ENCODE measurements at regions not wholly inside any gene's neighbourhood (a gene's known extent, or its start where the extent isn't known, plus 50 kb on each side); places are given as distances from the start of the nearest gene placed in this dataset.

- Mint-ChIP-seq H3K27ac (no peak overlapping the region), H3K36me3 (no peaks in the 10 kb centered on the region), H3K4me3 (no peak overlapping the region), H3K4me1 (no peaks in the 10 kb centered on the region), H3K9me3 (peaks cover 11% of the 10 kb centered on the region)
- ATAC-seq = no peak
- DNase-seq (ENCODE audit: low spot score in 2 of 2) = no peak
Observed at GRCh38 chr16:51670527-51670926, 519.5 kb upstream of the SALL1 start.

DNA sequence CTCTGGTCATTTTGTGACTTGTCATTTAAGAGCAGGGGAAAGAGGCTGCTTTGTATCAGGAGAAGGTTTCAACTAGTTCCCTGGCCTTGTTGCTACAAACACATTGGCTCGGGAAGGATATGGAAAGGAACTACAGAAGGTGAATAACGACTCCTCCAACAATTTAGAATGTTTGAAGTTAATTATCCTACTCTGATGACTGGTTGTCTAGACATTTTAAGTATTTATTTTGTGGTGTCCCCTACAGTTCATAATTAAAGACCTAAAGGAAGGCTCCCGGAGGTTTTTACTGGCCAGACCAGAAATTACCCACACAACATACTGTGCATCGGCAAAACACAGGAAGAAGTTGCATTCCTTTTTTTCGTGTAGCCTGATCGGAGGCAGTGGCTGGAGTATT is 515.8 kb upstream of the SALL1 start:
- H3K4me1 Mint-ChIP-seq = no peaks in the 10 kb centered on the region
- no peak overlapping the region for H3K27ac Mint-ChIP-seq
- H3K36me3 Mint-ChIP-seq = no peaks in the 10 kb centered on the region
- no peak overlapping the region for H3K4me3 Mint-ChIP-seq
- ATAC-seq (no peak), DNase-seq (ENCODE audit: low spot score in 2 of 2) (no peak)
- H3K9me3 Mint-ChIP-seq = peaks cover 10% of the 10 kb centered on the region

GRCh38 chr16:51666074-51666473 is 515.0 kb upstream of the SALL1 start:
- DNase-seq (ENCODE audit: low spot score in 2 of 2) (no peak), ATAC-seq (no peak)
- Mint-ChIP-seq H3K4me1 (no peaks in the 10 kb centered on the region), H3K27ac (no peak overlapping the region), H3K4me3 (no peak overlapping the region), H3K36me3 (no peaks in the 10 kb centered on the region), H3K9me3 (peaks cover 12% of the 10 kb centered on the region)

DNA sequence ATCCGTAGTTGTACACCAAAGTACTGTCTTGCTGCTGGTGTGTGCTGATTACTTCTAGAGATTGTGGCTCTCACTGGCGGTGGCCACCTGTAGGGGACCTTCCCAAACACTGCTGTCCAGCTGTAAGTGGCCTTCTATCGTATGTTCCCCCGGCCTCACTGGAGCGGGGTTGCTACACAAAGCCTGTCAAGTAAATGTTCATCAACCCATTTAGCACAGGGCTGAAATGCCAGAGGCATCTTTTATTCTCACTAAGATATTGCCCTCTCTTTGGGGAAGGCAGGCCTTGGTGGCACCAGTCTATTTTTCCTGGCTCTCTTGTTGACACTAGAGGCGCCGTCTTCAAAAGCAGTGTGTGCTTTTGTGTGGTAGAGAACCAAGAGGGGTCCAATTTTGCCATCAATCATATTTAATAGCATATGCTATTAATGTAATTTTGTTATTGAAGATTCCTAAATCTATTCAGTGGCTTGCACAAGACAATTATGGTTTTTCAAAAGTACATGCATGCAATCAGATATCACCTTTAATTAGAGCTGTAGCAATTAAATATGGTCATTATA is 514.4 kb upstream of the SALL1 start:
- Mint-ChIP-seq H3K27ac (no peak overlapping the region), H3K9me3 (peaks cover 12% of the 10 kb centered on the region), H3K4me3 (no peak overlapping the region), H3K36me3 (no peaks in the 10 kb centered on the region), H3K4me1 (no peaks in the 10 kb centered on the region)
- DNase-seq (ENCODE audit: low spot score in 2 of 2) (no peak), ATAC-seq (no peak)

GRCh38 chr16:51658531-51658930 is 507.5 kb upstream of the SALL1 start:
- DNase-seq (ENCODE audit: low spot score in 2 of 2) = no peak
- no peaks in the 10 kb centered on the region for H3K36me3 Mint-ChIP-seq
- ATAC-seq = no peak
- peaks cover 12% of the 10 kb centered on the region for H3K9me3 Mint-ChIP-seq
- H3K4me1 Mint-ChIP-seq = no peaks in the 10 kb centered on the region
- H3K4me3 Mint-ChIP-seq = no peak overlapping the region
- H3K27ac Mint-ChIP-seq = no peak overlapping the region

DNA sequence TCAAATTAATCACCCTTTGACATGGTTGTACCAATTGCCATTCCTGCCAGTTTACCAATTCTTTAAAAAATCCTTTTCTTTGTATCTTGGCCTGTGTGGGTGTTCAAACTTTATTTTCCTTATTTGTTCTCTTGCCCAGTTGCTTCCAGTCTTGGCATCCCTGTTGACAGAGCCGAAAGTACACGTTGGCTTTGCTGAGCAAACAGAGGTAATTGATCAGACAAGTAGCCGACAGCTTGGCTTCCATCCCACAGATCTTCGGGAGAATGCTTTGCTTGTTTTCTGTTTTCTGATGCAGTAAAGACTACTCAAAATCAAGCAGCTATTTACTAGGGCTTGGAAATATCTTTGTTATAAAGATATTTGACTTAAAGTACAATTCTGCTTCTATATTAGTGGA is 506.8 kb upstream of the SALL1 start:
- no peaks in the 10 kb centered on the region for H3K4me1 Mint-ChIP-seq
- peaks cover 15% of the 10 kb centered on the region for H3K9me3 Mint-ChIP-seq
- DNase-seq (ENCODE audit: low spot score in 2 of 2) = no peak
- no peak for ATAC-seq
- H3K4me3 Mint-ChIP-seq = no peak overlapping the region
- H3K36me3 Mint-ChIP-seq = no peaks in the 10 kb centered on the region
- no peak overlapping the region for H3K27ac Mint-ChIP-seq

GRCh38 chr16:51655249-51655648 is 504.2 kb upstream of the SALL1 start:
- Mint-ChIP-seq H3K36me3 (no peaks in the 10 kb centered on the region), H3K4me1 (no peaks in the 10 kb centered on the region), H3K4me3 (no peak overlapping the region), H3K9me3 (peaks cover 13% of the 10 kb centered on the region), H3K27ac (no peak overlapping the region)
- DNase-seq (ENCODE audit: low spot score in 2 of 2) (no peak), ATAC-seq (no peak)

GRCh38 chr16:51651061-51651466 is 500.0 kb upstream of the SALL1 start:
- DNase-seq (ENCODE audit: low spot score in 2 of 2) = no peak
- no peak overlapping the region for H3K27ac Mint-ChIP-seq
- H3K4me3 Mint-ChIP-seq = no peak overlapping the region
- H3K36me3 Mint-ChIP-seq = no peaks in the 10 kb centered on the region
- H3K9me3 Mint-ChIP-seq = peaks cover 9% of the 10 kb centered on the region
- H3K4me1 Mint-ChIP-seq = no peaks in the 10 kb centered on the region
- no peak for ATAC-seq

GRCh38 chr16:51649631-51650030 is 498.6 kb upstream of the SALL1 start:
- Mint-ChIP-seq H3K36me3 (no peaks in the 10 kb centered on the region), H3K27ac (no peak overlapping the region), H3K9me3 (peaks cover 5% of the 10 kb centered on the region), H3K4me1 (no peaks in the 10 kb centered on the region), H3K4me3 (no peak overlapping the region)
- DNase-seq (ENCODE audit: low spot score in 2 of 2) (no peak), ATAC-seq (no peak)

GRCh38 chr16:51648526-51648925 is 497.5 kb upstream of the SALL1 start:
- Mint-ChIP-seq H3K4me3 (no peak overlapping the region), H3K27ac (no peak overlapping the region), H3K4me1 (no peaks in the 10 kb centered on the region), H3K36me3 (no peaks in the 10 kb centered on the region), H3K9me3 (peaks cover 3% of the 10 kb centered on the region)
- ATAC-seq (no peak), DNase-seq (ENCODE audit: low spot score in 2 of 2) (no peak)

GRCh38 chr16:51641191-51641765 is 490.2 kb upstream of the SALL1 start:
- Mint-ChIP-seq H3K27ac (no peak overlapping the region), H3K9me3 (peaks cover 15% of the 10 kb centered on the region), H3K4me3 (no peak overlapping the region), H3K4me1 (no peaks in the 10 kb centered on the region), H3K36me3 (no peaks in the 10 kb centered on the region)
- ATAC-seq (no peak), DNase-seq (ENCODE audit: low spot score in 2 of 2) (no peak)

- ATAC-seq (no peak), DNase-seq (ENCODE audit: low spot score in 2 of 2) (no peak)
- Mint-ChIP-seq H3K27ac (no peak overlapping the region), H3K4me3 (no peak overlapping the region), H3K9me3 (peaks cover 15% of the 10 kb centered on the region), H3K4me1 (no peaks in the 10 kb centered on the region), H3K36me3 (no peaks in the 10 kb centered on the region)
Observed at GRCh38 chr16:51640196-51640595, 489.1 kb upstream of the SALL1 start.

GRCh38 chr16:51638339-51639135 is 487.5 kb upstream of the SALL1 start:
- no peak for DNase-seq (ENCODE audit: low spot score in 2 of 2)
- H3K36me3 Mint-ChIP-seq = no peaks in the 10 kb centered on the region
- no peaks in the 10 kb centered on the region for H3K4me1 Mint-ChIP-seq
- ATAC-seq = no peak
- peaks cover 15% of the 10 kb centered on the region for H3K9me3 Mint-ChIP-seq
- no peak overlapping the region for H3K4me3 Mint-ChIP-seq
- no peak overlapping the region for H3K27ac Mint-ChIP-seq

- no peaks in the 10 kb centered on the region for H3K4me1 Mint-ChIP-seq
- no peak for DNase-seq (ENCODE audit: low spot score in 2 of 2)
- H3K9me3 Mint-ChIP-seq = peaks cover 15% of the 10 kb centered on the region
- H3K4me3 Mint-ChIP-seq = no peak overlapping the region
- ATAC-seq = no peak
- H3K27ac Mint-ChIP-seq = no peak overlapping the region
- H3K36me3 Mint-ChIP-seq = no peaks in the 10 kb centered on the region
Observed at GRCh38 chr16:51637770-51638094, 486.7 kb upstream of the SALL1 start.

DNA sequence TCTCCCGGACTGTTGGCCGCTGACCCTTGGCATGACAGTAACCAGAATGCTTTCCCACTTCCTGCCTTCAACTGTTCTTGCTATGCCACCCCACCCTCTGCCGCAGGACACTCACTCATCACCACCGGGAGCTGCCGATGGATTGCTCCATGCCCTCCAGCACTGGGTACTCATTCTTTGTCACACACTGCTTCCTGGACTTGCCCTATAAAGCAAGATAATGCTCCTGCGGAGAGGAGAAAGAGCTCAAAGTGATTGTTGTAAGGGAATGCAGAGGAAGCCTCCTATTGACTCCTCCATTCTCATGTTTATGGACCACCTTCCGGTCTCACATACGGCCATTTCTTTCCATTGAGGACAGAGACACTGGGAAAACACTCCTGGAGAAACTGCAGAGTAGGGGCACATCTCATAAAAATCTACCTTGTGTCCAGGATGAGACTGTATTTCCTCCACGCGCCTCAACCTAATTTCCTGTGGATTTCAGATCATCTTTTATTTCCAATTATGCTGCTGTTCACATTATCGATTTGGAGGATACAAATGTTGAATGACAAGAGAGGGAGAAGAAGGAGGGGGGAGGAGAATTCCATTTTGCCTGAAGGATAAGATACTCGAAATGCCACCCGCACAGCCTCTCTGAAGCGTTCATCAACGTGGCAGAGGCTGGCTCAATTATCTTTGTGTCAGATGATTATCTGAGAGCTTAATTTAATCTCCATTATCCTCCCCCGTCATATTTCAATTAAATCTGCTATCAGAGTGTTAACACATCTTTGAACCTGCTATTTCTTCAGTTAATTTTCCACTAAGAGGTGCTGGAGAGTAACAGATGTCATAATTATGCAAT is 486.1 kb upstream of the SALL1 start:
- H3K27ac Mint-ChIP-seq = no peak overlapping the region
- H3K4me3 Mint-ChIP-seq = no peak overlapping the region
- no peaks in the 10 kb centered on the region for H3K4me1 Mint-ChIP-seq
- DNase-seq (ENCODE audit: low spot score in 2 of 2) = no peak
- H3K9me3 Mint-ChIP-seq = peaks cover 18% of the 10 kb centered on the region
- H3K36me3 Mint-ChIP-seq = no peaks in the 10 kb centered on the region
- no peak for ATAC-seq

Measured in stimulated activated effector memory CD8-positive, alpha-beta T cell treated with anti-CD3 and anti-CD28 coated beads, Interleukin-12 subunit alpha, Interleukin-12 subunit beta, amount 100 ng/mL, for 72 hours (primary cell).